Omental fat pad (tissue), 3 donors: ENCODE measurements at regions not wholly inside any gene's neighbourhood (a gene's known extent, or its start where the extent isn't known, plus 50 kb on each side); places are given as distances from the start of the nearest gene placed in this dataset.
A peak's percentile ranks its signal among the peaks of the same experiment; 100 is the strongest.

Experiments used
- ATAC-seq: fragments of 150-250 bp; one replicate; pipeline ENCODE4 v1.9.1; 2016; ENCODE audit warnings: mild to moderate bottlenecking, moderate library complexity; ENCODE audit not compliant: low FRiP score
- DNase-seq: peaks from one replicate; pipeline ENCODE4 v3.0.0-alpha.2; 2019; ENCODE audit warnings: low spot score
- TF ChIP-seq, protein P1 (sequence below), 3 donors: fragments of 450-650 bp; IDR thresholded peaks; one replicate each; pipeline ENCODE4 v1.5.1; 2016 to 2017; ENCODE audit warnings: antibody characterized with exemption in 3 of 3, mild to moderate bottlenecking in 3 of 3, moderate library complexity in 2 of 3

DNA sequence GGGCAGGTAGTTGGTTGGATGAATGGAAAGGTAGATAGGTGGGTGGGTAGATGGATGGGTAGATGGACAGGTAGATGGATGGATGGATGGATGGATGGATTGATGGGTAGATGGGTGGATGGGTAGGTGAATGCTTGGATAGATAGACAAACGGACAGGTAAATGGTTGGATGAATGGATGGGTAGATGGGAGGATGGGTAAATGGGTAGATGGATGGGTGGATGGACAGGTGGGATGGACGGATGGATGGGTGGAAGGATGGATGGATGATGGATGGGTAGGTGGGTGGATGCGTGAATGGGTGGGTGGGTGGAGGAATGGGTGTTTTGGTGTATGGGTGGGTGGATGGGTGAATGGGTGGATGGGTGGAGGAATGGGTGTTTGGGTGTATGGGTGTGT, 50.1 kb upstream of the ASAP2 start:
- no peak for DNase-seq
- ATAC-seq, result no peak
- TF ChIP-seq, protein P1, sequence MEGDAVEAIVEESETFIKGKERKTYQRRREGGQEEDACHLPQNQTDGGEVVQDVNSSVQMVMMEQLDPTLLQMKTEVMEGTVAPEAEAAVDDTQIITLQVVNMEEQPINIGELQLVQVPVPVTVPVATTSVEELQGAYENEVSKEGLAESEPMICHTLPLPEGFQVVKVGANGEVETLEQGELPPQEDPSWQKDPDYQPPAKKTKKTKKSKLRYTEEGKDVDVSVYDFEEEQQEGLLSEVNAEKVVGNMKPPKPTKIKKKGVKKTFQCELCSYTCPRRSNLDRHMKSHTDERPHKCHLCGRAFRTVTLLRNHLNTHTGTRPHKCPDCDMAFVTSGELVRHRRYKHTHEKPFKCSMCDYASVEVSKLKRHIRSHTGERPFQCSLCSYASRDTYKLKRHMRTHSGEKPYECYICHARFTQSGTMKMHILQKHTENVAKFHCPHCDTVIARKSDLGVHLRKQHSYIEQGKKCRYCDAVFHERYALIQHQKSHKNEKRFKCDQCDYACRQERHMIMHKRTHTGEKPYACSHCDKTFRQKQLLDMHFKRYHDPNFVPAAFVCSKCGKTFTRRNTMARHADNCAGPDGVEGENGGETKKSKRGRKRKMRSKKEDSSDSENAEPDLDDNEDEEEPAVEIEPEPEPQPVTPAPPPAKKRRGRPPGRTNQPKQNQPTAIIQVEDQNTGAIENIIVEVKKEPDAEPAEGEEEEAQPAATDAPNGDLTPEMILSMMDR (IDR thresholded peaks at IDR 0.05), result no peak

DNA sequence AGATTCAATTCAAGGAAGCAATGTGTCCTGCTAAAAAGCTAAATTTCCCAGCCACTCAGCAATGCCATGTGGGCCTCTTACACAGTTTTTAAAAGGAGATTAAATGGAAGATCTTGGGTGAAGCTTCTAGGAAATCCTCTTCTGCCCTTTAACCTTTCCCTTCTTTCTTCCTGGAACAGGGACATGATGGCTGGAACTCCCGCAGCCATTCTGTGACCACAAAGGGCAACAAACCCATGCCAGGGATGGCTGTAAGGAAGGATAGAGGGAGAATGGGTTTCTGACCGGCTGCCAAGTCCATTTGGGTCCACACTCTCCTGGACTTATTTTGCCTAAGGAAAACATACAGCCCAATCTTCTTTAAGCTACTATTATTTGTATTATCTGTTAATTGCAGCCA, 52.6 kb upstream of the ASAP2 start:
- no peak for DNase-seq
- TF ChIP-seq, protein P1 (IDR thresholded peaks at IDR 0.05), result no peak
- no peak for ATAC-seq

DNA sequence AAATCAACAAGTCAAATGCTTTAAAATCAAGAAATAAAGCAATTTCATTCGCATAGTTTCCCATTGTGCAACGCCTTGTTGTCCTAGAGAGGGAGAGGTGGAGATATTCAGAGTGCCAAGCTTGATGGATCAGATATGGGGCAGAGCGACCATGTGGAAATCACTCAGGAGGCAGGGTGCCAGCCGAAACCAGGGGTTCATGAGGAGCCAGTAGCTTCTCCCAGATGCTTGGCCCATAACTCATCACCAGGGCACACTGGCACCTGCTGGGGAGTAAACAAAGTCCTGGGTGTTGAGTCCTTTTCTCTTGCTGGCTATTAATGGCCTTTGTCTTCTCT, 53.0 kb upstream of the ASAP2 start:
- TF ChIP-seq, protein P1 (IDR thresholded peaks at IDR 0.05), result no peak
- ATAC-seq, result peak; percentile 59

DNA sequence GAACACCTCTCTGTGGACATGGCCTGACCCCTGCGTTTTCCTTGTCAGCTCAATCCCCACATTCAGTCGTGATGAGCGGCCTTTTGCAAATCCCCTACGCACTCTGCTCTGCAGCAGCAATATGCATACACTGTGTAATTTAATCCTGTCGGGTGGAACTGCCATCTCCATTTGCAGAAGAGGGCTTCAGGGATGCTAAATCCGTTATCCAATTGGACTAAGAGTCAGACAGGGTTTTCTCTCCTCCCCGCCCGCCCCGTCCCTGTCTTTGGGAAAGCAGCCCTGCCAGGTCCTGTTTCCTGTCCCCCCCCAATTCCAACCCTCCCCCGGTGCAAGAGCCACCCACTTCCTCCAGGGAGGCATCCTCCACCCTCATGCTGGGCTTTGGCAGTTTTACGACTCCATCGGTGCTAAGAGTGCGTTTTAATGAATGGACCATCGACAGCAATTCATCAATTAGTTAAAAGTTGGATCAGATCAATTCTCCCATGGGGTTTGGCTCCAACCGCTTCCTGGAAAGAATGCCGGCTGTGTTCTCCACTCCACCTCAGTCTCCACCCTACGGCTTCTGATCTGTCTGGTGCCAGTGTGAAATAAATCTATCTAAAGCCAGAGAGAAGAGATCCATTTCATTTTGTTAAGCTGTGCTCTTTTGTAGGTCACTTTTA, 53.5 kb upstream of the ASAP2 start:
- ATAC-seq (peak; percentile 25), DNase-seq (no peak)
- TF ChIP-seq, protein P1 (IDR thresholded peaks at IDR 0.05), result no peak

More for the DNA sequence above, 53.0 kb upstream of the ASAP2 start:
- no peak for DNase-seq

DNA sequence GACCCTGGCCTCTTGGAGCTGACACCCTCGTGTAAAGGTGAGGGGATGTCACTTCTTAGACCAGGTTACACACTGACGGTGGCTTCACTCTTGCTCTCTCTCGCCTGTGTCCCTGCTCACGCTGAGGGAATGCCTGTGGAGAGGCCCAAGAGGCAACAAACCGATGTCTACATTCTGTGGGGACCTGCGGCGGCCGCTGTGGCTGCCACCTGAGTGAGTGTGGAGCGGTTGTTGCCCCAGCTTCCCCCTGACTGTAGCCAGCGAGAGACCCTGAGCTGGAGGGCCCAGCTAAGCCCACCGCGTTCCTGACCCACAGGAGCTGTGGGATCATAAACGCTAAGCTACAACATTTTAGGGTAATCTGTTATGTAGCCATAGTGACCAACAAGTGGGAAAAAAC, 55.7 kb upstream of the ASAP2 start:
- DNase-seq (no peak), ATAC-seq (no peak)
- TF ChIP-seq, protein P1 (IDR thresholded peaks at IDR 0.05), result no peak

DNA sequence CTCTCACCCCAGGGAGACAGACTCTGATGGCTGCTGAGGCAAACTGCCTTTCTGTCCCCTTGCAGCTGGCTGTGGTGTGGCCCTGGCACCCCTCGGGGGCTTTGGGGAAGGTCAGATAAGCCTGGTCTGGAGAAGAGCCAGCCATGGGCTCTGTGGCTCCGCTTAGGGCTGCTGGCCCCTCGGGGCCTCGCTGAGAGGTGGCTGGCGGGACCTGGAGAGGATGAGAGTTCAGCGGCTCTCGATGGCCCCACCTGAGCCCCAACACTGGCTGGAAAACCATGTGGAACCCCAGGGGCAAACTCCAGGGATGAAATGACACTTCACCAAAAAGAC, 56.1 kb upstream of the ASAP2 start:
- TF ChIP-seq, protein P1 (IDR thresholded peaks at IDR 0.05), result no peak
- ATAC-seq (no peak), DNase-seq (no peak)

DNA sequence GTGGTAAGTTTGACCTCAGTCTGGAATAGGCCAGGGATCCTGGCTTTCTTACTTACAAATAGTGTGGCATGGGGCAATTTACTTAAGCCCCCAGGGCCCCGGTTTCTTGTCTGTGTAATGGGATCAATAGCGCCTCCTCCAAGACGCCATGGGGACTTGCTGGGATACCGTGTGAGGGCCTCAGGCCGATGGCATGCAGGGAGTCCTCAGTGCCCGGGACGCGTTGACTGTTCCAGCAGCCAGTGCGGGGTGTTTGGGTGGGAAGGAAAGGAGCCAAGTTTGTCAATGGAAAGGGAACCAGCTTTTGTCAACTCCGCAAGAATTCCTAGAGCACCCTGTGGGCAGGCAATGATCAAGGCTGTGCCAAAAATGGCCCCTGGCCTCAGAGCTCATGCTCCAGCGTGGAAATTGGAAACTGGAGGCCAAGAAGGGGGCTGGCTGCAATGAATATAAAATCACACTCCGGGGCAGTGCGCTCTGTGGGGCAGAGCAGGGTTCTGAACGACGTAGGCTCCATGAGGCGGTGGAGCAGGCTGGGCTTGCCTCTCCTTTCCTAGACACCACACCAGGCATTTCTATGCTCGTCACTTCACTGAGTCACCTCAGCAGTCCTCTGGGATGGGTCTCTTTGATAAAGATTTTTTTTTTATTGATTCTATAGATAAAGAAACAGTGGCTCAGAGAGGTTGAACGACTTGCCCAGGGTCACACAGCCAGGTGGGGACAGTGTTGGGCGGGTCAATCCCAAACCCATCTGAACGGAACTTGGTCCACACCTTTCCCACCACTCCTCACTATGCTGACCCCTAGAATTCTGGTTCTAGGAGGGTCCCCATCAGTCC, 56.7 kb upstream of the ASAP2 start:
- DNase-seq (no peak), ATAC-seq (no peak)
- TF ChIP-seq, protein P1 (IDR thresholded peaks at IDR 0.05), result no peak
